GM12892 (cell line): ENCODE measurements at regions not wholly inside any gene's neighbourhood (a gene's known extent, or its start where the extent isn't known, plus 50 kb on each side); places are given as distances from the start of the nearest gene placed in this dataset.

Experiments used
- POLR2A ChIP-seq: IDR thresholded peaks from 2 replicates; pipeline ENCODE4 v1.6.1; 2011; ENCODE audit warnings: low read depth, low read length, control low read depth
- POLR2AphosphoS5 ChIP-seq: IDR thresholded peaks from 2 replicates; pipeline ENCODE4 v1.6.1; 2011; ENCODE audit warnings: low read depth, low read length, control low read depth
- TAF1 ChIP-seq: IDR thresholded peaks from 2 replicates; pipeline ENCODE4 v1.6.1; 2011; ENCODE audit warnings: low read depth, mild to moderate bottlenecking, control low read depth, low read length, borderline replicate concordance

- TF ChIP-seq POLR2AphosphoS5 (no peak), POLR2A (no peak), TAF1 (no peak)
These were observed 288.8 kb downstream of the NPIPA8 start for GRCh38 chr16:18047761-18048160.
